ENCODE measurements at regions not wholly inside any gene's neighbourhood (a gene's known extent, or its start where the extent isn't known, plus 50 kb on each side); places are given as distances from the start of the nearest gene placed in this dataset.
"Not testable (repeated sequence)": the region's sequence is repeated elsewhere in the genome, so short reads cannot be mapped to it uniquely, and the experiment has no call there.

GRCh38 chr7:12884856-12885440, 197.5 kb downstream of the ARL4A start:
- DNase-seq (ENCODE audit: low read depth in 2 of 2), result no peak

GRCh38 chr7:12888717-12889116, 201.3 kb downstream of the ARL4A start:
- DNase-seq (ENCODE audit: low read depth in 2 of 2), result peak in 1 of 2 experiments; percentile 18

GRCh38 chr7:12889391-12889790, 202.0 kb downstream of the ARL4A start:
- no peak for DNase-seq (ENCODE audit: low read depth in 2 of 2)

- no peak for DNase-seq (ENCODE audit: low read depth in 2 of 2)
Measured at GRCh38 chr7:12890586-12890985, 203.2 kb downstream of the ARL4A start.

- DNase-seq (ENCODE audit: low read depth in 2 of 2), result no peak
Measured at GRCh38 chr7:12893292-12893691, 205.9 kb downstream of the ARL4A start.

- no peak for DNase-seq (ENCODE audit: low read depth in 2 of 2)
Measured at GRCh38 chr7:12895296-12895695, 207.9 kb downstream of the ARL4A start.

- DNase-seq (ENCODE audit: low read depth in 2 of 2), result no peak
Measured at GRCh38 chr7:12896316-12896715, 208.9 kb downstream of the ARL4A start.

GRCh38 chr7:12898004-12898403, 210.6 kb downstream of the ARL4A start:
- no peak for DNase-seq (ENCODE audit: low read depth in 2 of 2)

- DNase-seq (ENCODE audit: low read depth in 2 of 2), result no peak
Measured at GRCh38 chr7:12898620-12899019, 211.2 kb downstream of the ARL4A start.

GRCh38 chr7:12905671-12906070, 218.2 kb downstream of the ARL4A start:
- no peak for DNase-seq (ENCODE audit: low read depth in 2 of 2)

- DNase-seq (ENCODE audit: low read depth in 2 of 2), result no peak
Measured at GRCh38 chr7:12907774-12908173, 220.3 kb downstream of the ARL4A start.

- DNase-seq (ENCODE audit: low read depth in 2 of 2), result no peak
Measured at GRCh38 chr7:12909483-12909882, 222.1 kb downstream of the ARL4A start.

- no peak for DNase-seq (ENCODE audit: low read depth in 2 of 2)
Measured at GRCh38 chr7:12911053-12911452, 223.6 kb downstream of the ARL4A start.

GRCh38 chr7:12913002-12913401, 225.6 kb downstream of the ARL4A start:
- DNase-seq (ENCODE audit: low read depth in 2 of 2), result no peak

GRCh38 chr7:12917801-12918200, 230.4 kb downstream of the ARL4A start:
- DNase-seq (ENCODE audit: low read depth in 2 of 2), result no peak

GRCh38 chr7:12921751-12922345, 234.4 kb downstream of the ARL4A start:
- no peak for DNase-seq (ENCODE audit: low read depth in 2 of 2)

- no peak for DNase-seq (ENCODE audit: low read depth in 2 of 2)
Measured at GRCh38 chr7:12923971-12924370, 236.5 kb downstream of the ARL4A start.

GRCh38 chr7:12926206-12926605, 238.8 kb downstream of the ARL4A start:
- DNase-seq (ENCODE audit: low read depth in 2 of 2), result no peak

- no peak for DNase-seq (ENCODE audit: low read depth in 2 of 2)
Measured at GRCh38 chr7:12927635-12928434, 240.4 kb downstream of the ARL4A start.

GRCh38 chr7:12929476-12930140, 242.2 kb downstream of the ARL4A start:
- no peak for DNase-seq (ENCODE audit: low read depth in 2 of 2)

- DNase-seq (ENCODE audit: low read depth in 2 of 2), result no peak
Measured at GRCh38 chr7:12930534-12930933, 243.1 kb downstream of the ARL4A start.

- not testable (repeated sequence) for DNase-seq (ENCODE audit: low read depth in 2 of 2)
Measured at GRCh38 chr7:12931465-12931864, 244.0 kb downstream of the ARL4A start.

- no peak for DNase-seq (ENCODE audit: low read depth in 2 of 2)
Measured at GRCh38 chr7:12939694-12940093, 252.3 kb downstream of the ARL4A start.

Data from fibroblast of skin of left biceps (primary cell).